ENCODE measurements at regions not wholly inside any gene's neighbourhood (a gene's known extent, or its start where the extent isn't known, plus 50 kb on each side); places are given as distances from the start of the nearest gene placed in this dataset.

DNA sequence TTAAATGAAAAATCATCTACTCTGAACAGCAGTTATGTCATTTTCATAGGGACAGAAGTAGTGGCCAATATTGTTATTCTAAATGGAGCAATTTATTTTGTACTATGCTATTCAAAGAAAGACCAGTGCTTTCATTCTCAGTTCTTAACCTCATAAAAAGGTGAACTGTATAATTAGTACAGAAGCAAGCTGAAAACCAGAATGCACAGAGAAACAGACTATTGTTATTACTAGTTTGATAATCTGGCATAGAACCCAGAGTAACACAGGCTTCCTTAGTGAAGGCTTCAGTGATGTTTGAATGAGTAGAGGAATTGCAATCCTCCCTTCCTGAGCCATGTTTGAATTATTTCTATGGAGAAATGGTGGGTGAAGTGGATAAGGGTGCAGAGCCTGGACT lies 131.6 kb upstream of the LRRC7 start:
- no peak for DNase-seq (ENCODE audit: low spot score in 2 of 2)
- Histone ChIP-seq H3K4me1 (no peaks in the 10 kb centered on the region), H3K36me3 (no peaks in the 10 kb centered on the region), H3K27me3 (no peaks in the 10 kb centered on the region), H3K27ac (no peak overlapping the region), H3K9me3 (no peaks in the 10 kb centered on the region), H3K4me3 (no peak overlapping the region)
- TF ChIP-seq POLR2A (IDR thresholded peaks at IDR 0.05) = no peak
- intact Hi-C loops (cut with DNase I; ENCODE audit: low total_unique reads) = no loop called here

- Histone ChIP-seq H3K27ac (no peak overlapping the region), H3K9me3 (no peaks in the 10 kb centered on the region), H3K27me3 (no peaks in the 10 kb centered on the region), H3K4me3 (no peak overlapping the region), H3K36me3 (no peaks in the 10 kb centered on the region), H3K4me1 (no peaks in the 10 kb centered on the region)
- TF ChIP-seq POLR2AphosphoS5 (IDR thresholded peaks at IDR 0.05) (no peak), POLR2A (IDR thresholded peaks at IDR 0.05) (no peak)
- TF ChIP-seq, protein P1, sequence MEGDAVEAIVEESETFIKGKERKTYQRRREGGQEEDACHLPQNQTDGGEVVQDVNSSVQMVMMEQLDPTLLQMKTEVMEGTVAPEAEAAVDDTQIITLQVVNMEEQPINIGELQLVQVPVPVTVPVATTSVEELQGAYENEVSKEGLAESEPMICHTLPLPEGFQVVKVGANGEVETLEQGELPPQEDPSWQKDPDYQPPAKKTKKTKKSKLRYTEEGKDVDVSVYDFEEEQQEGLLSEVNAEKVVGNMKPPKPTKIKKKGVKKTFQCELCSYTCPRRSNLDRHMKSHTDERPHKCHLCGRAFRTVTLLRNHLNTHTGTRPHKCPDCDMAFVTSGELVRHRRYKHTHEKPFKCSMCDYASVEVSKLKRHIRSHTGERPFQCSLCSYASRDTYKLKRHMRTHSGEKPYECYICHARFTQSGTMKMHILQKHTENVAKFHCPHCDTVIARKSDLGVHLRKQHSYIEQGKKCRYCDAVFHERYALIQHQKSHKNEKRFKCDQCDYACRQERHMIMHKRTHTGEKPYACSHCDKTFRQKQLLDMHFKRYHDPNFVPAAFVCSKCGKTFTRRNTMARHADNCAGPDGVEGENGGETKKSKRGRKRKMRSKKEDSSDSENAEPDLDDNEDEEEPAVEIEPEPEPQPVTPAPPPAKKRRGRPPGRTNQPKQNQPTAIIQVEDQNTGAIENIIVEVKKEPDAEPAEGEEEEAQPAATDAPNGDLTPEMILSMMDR (IDR thresholded peaks at IDR 0.05) = no peak
- no peak for DNase-seq (ENCODE audit: low spot score in 2 of 2)
- intact Hi-C loops (cut with DNase I; ENCODE audit: low total_unique reads) = no loop called here
Observed at GRCh38 chr1:69438056-69438795, 129.5 kb upstream of the LRRC7 start.

GRCh38 chr1:69441496-69441895 lies 126.2 kb upstream of the LRRC7 start:
- H3K4me1 ChIP-seq = no peaks in the 10 kb centered on the region
- no peaks in the 10 kb centered on the region for H3K27me3 ChIP-seq
- H3K27ac ChIP-seq = no peak overlapping the region
- TF ChIP-seq POLR2AphosphoS5 (IDR thresholded peaks at IDR 0.05) = no peak
- no peak for TF ChIP-seq POLR2A (IDR thresholded peaks at IDR 0.05)
- TF ChIP-seq, protein P1 (IDR thresholded peaks at IDR 0.05) = no peak
- no peaks in the 10 kb centered on the region for H3K9me3 ChIP-seq
- no peaks in the 10 kb centered on the region for H3K36me3 ChIP-seq
- H3K4me3 ChIP-seq = no peak overlapping the region
- DNase-seq (ENCODE audit: low spot score in 2 of 2) = no peak
- intact Hi-C loops (cut with DNase I; ENCODE audit: low total_unique reads) = no loop called here

GRCh38 chr1:69451196-69451595 lies 116.5 kb upstream of the LRRC7 start:
- Histone ChIP-seq H3K27ac (no peak overlapping the region), H3K4me1 (no peaks in the 10 kb centered on the region), H3K36me3 (no peaks in the 10 kb centered on the region), H3K9me3 (peaks cover 0 to 5% of the 10 kb centered on the region in 2 donors), H3K27me3 (no peaks in the 10 kb centered on the region), H3K4me3 (no peak overlapping the region)
- TF ChIP-seq POLR2A (IDR thresholded peaks at IDR 0.05) (no peak), POLR2AphosphoS5 (IDR thresholded peaks at IDR 0.05) (no peak)
- TF ChIP-seq, protein P1 (IDR thresholded peaks at IDR 0.05) = no peak
- intact Hi-C loops (cut with DNase I; ENCODE audit: low total_unique reads) = no loop called here
- no peak for DNase-seq (ENCODE audit: low spot score in 2 of 2)

- intact Hi-C loops (cut with DNase I; ENCODE audit: low total_unique reads) = no loop called here
- H3K9me3 ChIP-seq = no peaks in the 10 kb centered on the region
- no peak overlapping the region for H3K27ac ChIP-seq
- H3K36me3 ChIP-seq = no peaks in the 10 kb centered on the region
- TF ChIP-seq POLR2AphosphoS5 (IDR thresholded peaks at IDR 0.05) (no peak), POLR2A (IDR thresholded peaks at IDR 0.05) (no peak)
- TF ChIP-seq, protein P1 (IDR thresholded peaks at IDR 0.05) = no peak
- no peak for DNase-seq (ENCODE audit: low spot score in 2 of 2)
- H3K4me1 ChIP-seq = no peaks in the 10 kb centered on the region
- H3K27me3 ChIP-seq = no peaks in the 10 kb centered on the region
- H3K4me3 ChIP-seq = no peak overlapping the region
Observed at GRCh38 chr1:69455718-69456117, 112.0 kb upstream of the LRRC7 start.

Data from breast epithelium (tissue), 4 donors.